ENCODE measurements at regions not wholly inside any gene's neighbourhood (a gene's known extent, or its start where the extent isn't known, plus 50 kb on each side); places are given as distances from the start of the nearest gene placed in this dataset.

- TF ChIP-seq EZH2 (IDR thresholded peaks at IDR 0.05; ENCODE audit: low read length, missing control alignments), result no peak
- Histone ChIP-seq H3K4me2 (ENCODE audit: extremely low read depth, insufficient read depth, low read length) (no peak overlapping the region), H3K4me3 (replicated peaks in 1 of 4; ENCODE audit: control extremely low read depth in 1 of 4, insufficient read depth in 1 of 4, low read depth in 3 of 4, low read length in 4 of 4) (no peak overlapping the region), H3K27me3 (ENCODE audit: control insufficient read depth, insufficient read depth, low read length) (no peaks in the 10 kb centered on the region), H2AFZ (ENCODE audit: low read length) (no peak overlapping the region), H4K20me1 (ENCODE audit: control insufficient read depth, extremely low read depth, insufficient read depth, low read length) (no peaks in the 10 kb centered on the region), H3K4me1 (ENCODE audit: control insufficient read depth, extremely low read depth, insufficient read depth, low read length) (no peaks in the 10 kb centered on the region), H3K27ac (ENCODE audit: insufficient read depth, low read length) (no peak overlapping the region), H3K79me2 (ENCODE audit: control insufficient read depth, insufficient read depth, low read length) (no peaks in the 10 kb centered on the region), H3K9me3 (ENCODE audit: control insufficient read depth, insufficient read depth, low read depth, low read length) (no peaks in the 10 kb centered on the region), H3K9ac (ENCODE audit: insufficient read depth, low read length) (no peak overlapping the region), H3K36me3 (ENCODE audit: control insufficient read depth, insufficient read depth, low read length) (no peaks in the 10 kb centered on the region)
- DNase-seq (ENCODE audit: low read depth in 2 of 2), result no peak
These were observed 603.0 kb upstream of the KLHL4 start for GRCh38 chrX:86914569-86914968.

- H3K27ac ChIP-seq (ENCODE audit: insufficient read depth, low read length), result no peak overlapping the region
- no peaks in the 10 kb centered on the region for H3K4me1 ChIP-seq (ENCODE audit: control insufficient read depth, extremely low read depth, insufficient read depth, low read length)
- DNase-seq (ENCODE audit: low read depth in 2 of 2), result no peak
- H3K79me2 ChIP-seq (ENCODE audit: control insufficient read depth, insufficient read depth, low read length), result no peaks in the 10 kb centered on the region
- H3K36me3 ChIP-seq (ENCODE audit: control insufficient read depth, insufficient read depth, low read length), result no peaks in the 10 kb centered on the region
- no peaks in the 10 kb centered on the region for H4K20me1 ChIP-seq (ENCODE audit: control insufficient read depth, extremely low read depth, insufficient read depth, low read length)
- H3K4me2 ChIP-seq (ENCODE audit: extremely low read depth, insufficient read depth, low read length), result no peak overlapping the region
- no peaks in the 10 kb centered on the region for H3K9me3 ChIP-seq (ENCODE audit: control insufficient read depth, insufficient read depth, low read depth, low read length)
- no peak overlapping the region for H3K9ac ChIP-seq (ENCODE audit: insufficient read depth, low read length)
- no peak overlapping the region for H3K4me3 ChIP-seq (replicated peaks in 1 of 4; ENCODE audit: control extremely low read depth in 1 of 4, insufficient read depth in 1 of 4, low read depth in 3 of 4, low read length in 4 of 4)
- no peaks in the 10 kb centered on the region for H3K27me3 ChIP-seq (ENCODE audit: control insufficient read depth, insufficient read depth, low read length)
- TF ChIP-seq CTCF (conservative IDR thresholded peaks at IDR 0.05 in 1 of 2, IDR thresholded peaks at IDR 0.05 in 1 of 2; ENCODE audit: low read depth in 1 of 2, low read length in 2 of 2) (no peak), EZH2 (IDR thresholded peaks at IDR 0.05; ENCODE audit: low read length, missing control alignments) (no peak)
- H2AFZ ChIP-seq (ENCODE audit: low read length), result no peak overlapping the region
These were observed 599.6 kb upstream of the KLHL4 start for GRCh38 chrX:86917959-86918358.

GRCh38 chrX:86930419-86930818 is 587.2 kb upstream of the KLHL4 start:
- no peaks in the 10 kb centered on the region for H3K79me2 ChIP-seq (ENCODE audit: control insufficient read depth, insufficient read depth, low read length)
- H3K9me3 ChIP-seq (ENCODE audit: control insufficient read depth, insufficient read depth, low read depth, low read length), result no peaks in the 10 kb centered on the region
- no peak overlapping the region for H3K4me3 ChIP-seq (replicated peaks in 1 of 4; ENCODE audit: control extremely low read depth in 1 of 4, insufficient read depth in 1 of 4, low read depth in 3 of 4, low read length in 4 of 4)
- H3K27me3 ChIP-seq (ENCODE audit: control insufficient read depth, insufficient read depth, low read length), result no peaks in the 10 kb centered on the region
- H3K9ac ChIP-seq (ENCODE audit: insufficient read depth, low read length), result no peak overlapping the region
- no peaks in the 10 kb centered on the region for H4K20me1 ChIP-seq (ENCODE audit: control insufficient read depth, extremely low read depth, insufficient read depth, low read length)
- H3K36me3 ChIP-seq (ENCODE audit: control insufficient read depth, insufficient read depth, low read length), result no peaks in the 10 kb centered on the region
- H3K4me1 ChIP-seq (ENCODE audit: control insufficient read depth, extremely low read depth, insufficient read depth, low read length), result no peaks in the 10 kb centered on the region
- no peak for TF ChIP-seq CTCF (conservative IDR thresholded peaks at IDR 0.05 in 1 of 2, IDR thresholded peaks at IDR 0.05 in 1 of 2; ENCODE audit: low read depth in 1 of 2, low read length in 2 of 2)
- H2AFZ ChIP-seq (ENCODE audit: low read length), result no peak overlapping the region
- no peak for DNase-seq (ENCODE audit: low read depth in 2 of 2)
- no peak overlapping the region for H3K27ac ChIP-seq (ENCODE audit: insufficient read depth, low read length)
- no peak overlapping the region for H3K4me2 ChIP-seq (ENCODE audit: extremely low read depth, insufficient read depth, low read length)

All from fibroblast of lung (primary cell).